GM12875 (cell line): ENCODE measurements at regions not wholly inside any gene's neighbourhood (a gene's known extent, or its start where the extent isn't known, plus 50 kb on each side); places are given as distances from the start of the nearest gene placed in this dataset.

Experiments
- H3K4me3 ChIP-seq: one replicate; pipeline ENCODE4 v1.5.1; 2011; ENCODE audit warnings: low read depth, low read length, control low read depth
- TF ChIP-seq, protein P1 (sequence below): IDR thresholded peaks from 2 replicates; pipeline ENCODE4 v1.5.1; 2011; ENCODE audit warnings: low read depth, mild to moderate bottlenecking, control low read depth, inconsistent platforms, low read length, moderate library complexity, borderline replicate concordance; ENCODE audit not compliant: insufficient read depth

DNA sequence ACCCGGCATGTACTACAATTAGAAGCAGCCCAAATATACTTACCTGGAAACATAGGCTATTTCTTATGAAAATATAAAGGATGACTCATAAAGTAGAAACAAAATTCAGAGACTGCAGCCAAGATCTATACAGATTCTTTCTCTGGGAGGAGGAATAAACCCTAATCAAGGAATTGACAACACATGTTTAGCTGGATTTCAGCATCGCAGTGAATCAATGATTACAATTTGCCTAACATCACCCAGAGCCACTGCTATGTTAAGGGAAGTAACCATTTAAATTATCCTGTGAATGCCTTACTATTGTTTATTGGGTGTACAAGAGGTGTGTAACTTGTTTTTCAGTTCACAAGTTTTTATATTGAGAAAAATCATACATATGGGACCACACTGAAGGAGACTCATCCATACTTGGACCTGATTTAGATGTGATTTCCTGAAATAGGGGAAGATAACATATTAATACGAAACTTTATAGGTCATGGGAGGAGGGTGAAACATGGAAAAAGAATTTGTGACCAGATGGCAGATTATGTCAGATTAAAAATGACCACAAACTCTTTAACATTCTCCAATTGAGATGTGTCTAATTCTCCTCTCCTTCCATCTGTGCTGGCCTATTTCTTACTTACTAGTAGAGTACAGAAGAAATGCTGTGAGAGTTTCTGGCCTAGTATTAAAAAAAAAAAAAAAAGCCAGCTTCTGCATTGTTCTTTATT, 1168.4 kb downstream of the SLITRK1 start:
- H3K4me3 ChIP-seq, result no peak overlapping the region
- TF ChIP-seq, protein P1, sequence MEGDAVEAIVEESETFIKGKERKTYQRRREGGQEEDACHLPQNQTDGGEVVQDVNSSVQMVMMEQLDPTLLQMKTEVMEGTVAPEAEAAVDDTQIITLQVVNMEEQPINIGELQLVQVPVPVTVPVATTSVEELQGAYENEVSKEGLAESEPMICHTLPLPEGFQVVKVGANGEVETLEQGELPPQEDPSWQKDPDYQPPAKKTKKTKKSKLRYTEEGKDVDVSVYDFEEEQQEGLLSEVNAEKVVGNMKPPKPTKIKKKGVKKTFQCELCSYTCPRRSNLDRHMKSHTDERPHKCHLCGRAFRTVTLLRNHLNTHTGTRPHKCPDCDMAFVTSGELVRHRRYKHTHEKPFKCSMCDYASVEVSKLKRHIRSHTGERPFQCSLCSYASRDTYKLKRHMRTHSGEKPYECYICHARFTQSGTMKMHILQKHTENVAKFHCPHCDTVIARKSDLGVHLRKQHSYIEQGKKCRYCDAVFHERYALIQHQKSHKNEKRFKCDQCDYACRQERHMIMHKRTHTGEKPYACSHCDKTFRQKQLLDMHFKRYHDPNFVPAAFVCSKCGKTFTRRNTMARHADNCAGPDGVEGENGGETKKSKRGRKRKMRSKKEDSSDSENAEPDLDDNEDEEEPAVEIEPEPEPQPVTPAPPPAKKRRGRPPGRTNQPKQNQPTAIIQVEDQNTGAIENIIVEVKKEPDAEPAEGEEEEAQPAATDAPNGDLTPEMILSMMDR, result no peak

DNA sequence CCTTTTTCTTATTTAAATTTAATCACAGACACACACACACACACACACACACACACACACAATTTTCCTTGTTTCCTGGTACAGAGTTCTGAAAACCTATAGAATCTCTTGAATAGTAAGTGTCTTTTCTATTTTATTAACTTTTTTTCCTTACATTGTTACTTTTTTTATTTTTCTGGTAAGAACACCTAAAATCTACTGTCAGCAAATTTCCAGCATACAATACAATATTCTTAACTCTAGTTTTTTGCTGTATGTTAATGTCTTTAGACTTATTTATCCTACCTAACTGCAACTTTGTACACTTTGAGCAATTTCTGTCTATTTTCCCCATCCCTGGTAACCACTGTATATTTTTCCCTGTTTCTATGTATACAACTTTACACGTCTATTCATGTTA, 1179.8 kb downstream of the SLITRK1 start:
- TF ChIP-seq, protein P1, result no peak
- no peak overlapping the region for H3K4me3 ChIP-seq

DNA sequence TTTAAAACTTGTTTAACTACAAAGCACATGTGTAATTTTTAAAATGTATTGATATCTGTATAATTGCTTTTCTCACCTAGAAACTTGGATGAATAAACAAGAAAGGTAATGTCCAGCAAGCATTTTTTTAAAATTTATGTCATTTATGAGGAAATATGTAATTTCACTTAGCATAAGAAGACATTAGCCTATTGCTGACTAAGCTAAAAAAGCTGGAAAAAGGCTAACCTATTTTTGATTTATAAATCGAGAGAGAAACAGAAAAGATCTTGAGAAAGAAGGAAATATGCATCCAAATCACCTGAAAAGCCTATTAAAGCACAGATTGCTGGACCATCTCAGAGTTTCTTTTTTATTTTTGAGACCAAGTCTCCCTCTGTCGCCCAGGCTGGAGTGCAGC, 1181.3 kb downstream of the SLITRK1 start:
- TF ChIP-seq, protein P1, result no peak
- H3K4me3 ChIP-seq, result no peak overlapping the region

DNA sequence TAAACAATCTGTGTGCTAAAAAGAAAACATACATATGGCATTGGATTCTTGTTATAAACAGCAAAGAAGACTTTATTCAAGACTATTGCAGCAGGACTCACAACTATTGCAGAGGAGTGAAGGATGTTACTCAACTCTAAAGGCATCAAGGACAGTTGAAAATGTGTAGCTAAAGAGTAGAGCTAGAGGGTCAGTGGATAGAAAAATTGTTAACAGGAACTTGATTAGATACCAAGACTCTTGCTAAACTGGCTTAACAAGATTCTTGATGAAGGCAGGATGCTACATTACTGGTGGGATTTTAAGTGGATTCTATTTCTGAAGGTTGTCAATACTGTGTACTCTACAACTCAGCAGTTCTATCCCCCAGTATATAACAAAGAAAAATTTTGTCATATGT, 1183.3 kb downstream of the SLITRK1 start:
- TF ChIP-seq, protein P1, result no peak
- H3K4me3 ChIP-seq, result no peak overlapping the region

DNA sequence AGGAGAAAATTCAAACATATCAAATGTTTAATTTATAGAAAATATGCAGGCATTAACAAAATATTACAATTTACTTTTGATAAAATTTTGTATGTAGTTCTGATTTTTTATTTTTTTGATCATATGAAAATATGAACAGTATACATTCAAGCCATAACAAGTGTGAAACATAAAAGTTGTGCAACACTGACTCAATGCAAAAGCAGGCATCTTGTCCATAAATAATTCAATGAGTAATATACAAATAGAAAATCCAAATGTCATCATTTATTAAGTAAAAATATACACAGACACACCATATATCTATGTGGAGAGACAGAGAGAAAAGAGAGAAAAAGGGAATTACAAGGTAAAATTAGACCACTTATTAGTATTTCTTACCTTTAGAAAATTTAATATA, 1183.9 kb downstream of the SLITRK1 start:
- TF ChIP-seq, protein P1, result no peak

DNA sequence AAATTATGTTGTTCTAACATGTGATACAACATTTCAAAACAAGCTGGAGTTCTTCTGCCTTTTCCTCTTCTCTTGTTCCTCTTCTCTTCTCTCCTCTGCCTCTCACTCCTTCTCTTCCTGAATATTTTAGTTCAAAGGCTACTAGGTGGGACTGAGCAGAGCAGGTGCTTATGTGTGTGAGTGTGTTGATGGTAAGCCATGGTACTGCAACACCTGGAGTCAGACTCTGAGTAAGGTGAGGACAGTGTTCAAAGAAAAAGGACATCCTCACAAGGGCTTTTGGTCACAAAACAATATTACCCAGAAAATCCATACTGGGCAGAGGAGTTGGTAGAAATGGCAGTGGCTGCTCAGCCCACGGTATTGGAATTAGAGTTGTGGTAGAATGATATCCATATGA, 1188.7 kb downstream of the SLITRK1 start:
- no peak overlapping the region for H3K4me3 ChIP-seq
- TF ChIP-seq, protein P1, result no peak

More for the DNA sequence above, 1183.9 kb downstream of the SLITRK1 start:
- no peak overlapping the region for H3K4me3 ChIP-seq

DNA sequence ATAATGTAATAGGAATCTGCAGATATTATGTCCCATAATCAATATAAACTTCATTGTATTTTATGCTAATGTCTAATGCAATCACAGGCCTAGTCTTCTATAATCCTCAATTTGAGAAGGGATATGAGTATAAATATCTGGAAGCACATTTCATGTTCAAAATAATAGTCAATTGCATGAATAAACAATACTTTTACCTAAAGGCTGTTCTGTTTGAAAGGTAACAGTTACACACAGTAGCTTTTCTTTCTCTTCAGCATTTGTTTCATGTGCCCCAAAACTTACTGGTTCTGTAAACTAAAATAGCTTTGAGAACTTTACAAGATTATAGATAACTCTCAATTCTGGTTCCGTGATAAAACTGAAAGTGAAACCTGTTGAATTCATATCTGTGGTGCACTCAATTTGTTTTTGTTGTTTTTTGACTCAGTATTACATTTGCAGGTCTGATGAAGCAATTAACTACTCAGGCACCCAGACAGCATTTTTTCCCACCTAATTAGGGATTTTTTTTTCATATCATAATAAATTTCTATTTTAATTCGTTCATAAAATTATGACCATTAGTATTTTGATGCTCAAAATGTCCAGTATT, 1193.8 kb downstream of the SLITRK1 start:
- TF ChIP-seq, protein P1, result no peak
- no peak overlapping the region for H3K4me3 ChIP-seq
